Activated CD8-positive, alpha-beta T cell treated with anti-CD3 and anti-CD28 coated beads for 36 hours (primary cell): ENCODE measurements at regions not wholly inside any gene's neighbourhood (a gene's known extent, or its start where the extent isn't known, plus 50 kb on each side); places are given as distances from the start of the nearest gene placed in this dataset.

ENCODE experiments used
- ATAC-seq: fragments of 200-7000 bp; cut with Tn5 transposase; one replicate; pipeline ENCODE4 v1.10.0; 2021; ENCODE audit warnings: mild to moderate bottlenecking, moderate library complexity
- CTCF ChIA-PET: fragments of 350-600 bp; sonication (Branson Sonifier 250); formaldehyde crosslinking; loops from one replicate; lab custom pipeline; 2021; ENCODE audit warnings: antibody characterized with exemption; lab: Charles Lee
- POLR2A ChIA-PET: fragments of 350-600 bp; sonication (Branson Sonifier 250); formaldehyde crosslinking; loops from one replicate; lab custom pipeline; 2021; ENCODE audit warnings: antibody characterized with exemption; lab: Charles Lee
- DNase-seq: peaks from one replicate; pipeline ENCODE4 v3.0.0-alpha.2; 2020
- H3K27ac Mint-ChIP-seq: one replicate; pipeline ENCODE4 v1.8.0; 2021; ENCODE audit warnings: mild to moderate bottlenecking, mixed read lengths
- H3K27me3 Mint-ChIP-seq: one replicate; pipeline ENCODE4 v1.8.0; 2021; ENCODE audit warnings: mixed read lengths
- H3K36me3 Mint-ChIP-seq: one replicate; pipeline ENCODE4 v1.8.0; 2021; ENCODE audit warnings: low read depth, mixed read lengths
- H3K4me1 Mint-ChIP-seq: one replicate; pipeline ENCODE4 v1.8.0; 2021; ENCODE audit warnings: low read depth, mixed read lengths
- H3K4me3 Mint-ChIP-seq: one replicate; pipeline ENCODE4 v1.8.0; 2021; ENCODE audit warnings: mild to moderate bottlenecking, moderate library complexity, mixed read lengths
- H3K9me3 Mint-ChIP-seq: one replicate; pipeline ENCODE4 v1.8.0; 2021; ENCODE audit warnings: mixed read lengths
- CTCF ChIP-seq: fragments of 200-600 bp; IDR thresholded peaks from one replicate; pipeline ENCODE4 v1.8.0; 2022; ENCODE audit warnings: antibody characterized with exemption, mild to moderate bottlenecking
- intact Hi-C: fragments of 100-400 bp; cut with micrococcal nuclease; formaldehyde crosslinking; loops from one replicate; pipeline ENCODE4 v1.10.0; 2022

- DNase-seq (no peak), ATAC-seq (no peak)
- H3K9me3 Mint-ChIP-seq: no peaks in the 10 kb centered on the region
- POLR2A ChIA-PET: no interaction called here
- intact Hi-C loops: no loop called here
- peaks cover 16% of the 10 kb centered on the region for H3K4me1 Mint-ChIP-seq
- TF ChIP-seq CTCF: no peak
- H3K27ac Mint-ChIP-seq: no peak overlapping the region
- H3K36me3 Mint-ChIP-seq: peaks cover 1% of the 10 kb centered on the region
- no peak overlapping the region for H3K4me3 Mint-ChIP-seq
- no peaks in the 10 kb centered on the region for H3K27me3 Mint-ChIP-seq
- CTCF ChIA-PET: no interaction called here
These were observed 102.6 kb upstream of the TNFAIP3 start for GRCh38 chr6:137764464-137764863.

- TF ChIP-seq CTCF: no peak
- intact Hi-C loops: no loop called here
- Mint-ChIP-seq H3K36me3 (peaks cover 1% of the 10 kb centered on the region), H3K9me3 (no peaks in the 10 kb centered on the region), H3K4me1 (peaks cover 16% of the 10 kb centered on the region), H3K4me3 (no peak overlapping the region), H3K27ac (no peak overlapping the region), H3K27me3 (no peaks in the 10 kb centered on the region)
- no peak for ATAC-seq
- no peak for DNase-seq
- ChIA-PET CTCF (no interaction called here), POLR2A (interaction anchor here (1.1 kb wide), 1 partner anchor 16 kb away, joined by 3 read pairs; no protein-coding TSS in a partner anchor)
These were observed 102.0 kb upstream of the TNFAIP3 start for GRCh38 chr6:137765059-137765458.

GRCh38 chr6:137766596-137767370 is 100.3 kb upstream of the TNFAIP3 start:
- ATAC-seq (no peak), DNase-seq (no peak)
- Mint-ChIP-seq H3K4me3 (no peak overlapping the region), H3K4me1 (peaks cover 16% of the 10 kb centered on the region), H3K9me3 (no peaks in the 10 kb centered on the region), H3K27ac (no peak overlapping the region), H3K36me3 (peaks cover 1% of the 10 kb centered on the region), H3K27me3 (no peaks in the 10 kb centered on the region)
- intact Hi-C loops: no loop called here
- POLR2A ChIA-PET: no interaction called here
- CTCF ChIA-PET: no interaction called here
- no peak for TF ChIP-seq CTCF

GRCh38 chr6:137767465-137767864 is 99.6 kb upstream of the TNFAIP3 start:
- H3K27me3 Mint-ChIP-seq: no peaks in the 10 kb centered on the region
- no peaks in the 10 kb centered on the region for H3K9me3 Mint-ChIP-seq
- ATAC-seq (no peak), DNase-seq (no peak)
- no peak overlapping the region for H3K27ac Mint-ChIP-seq
- intact Hi-C loops: no loop called here
- ChIA-PET POLR2A (interaction anchor here (0.9 kb wide), 1 partner anchor 22 kb away, joined by 3 read pairs; no protein-coding TSS in a partner anchor), CTCF (no interaction called here)
- peaks cover 16% of the 10 kb centered on the region for H3K4me1 Mint-ChIP-seq
- H3K4me3 Mint-ChIP-seq: no peak overlapping the region
- peaks cover 1% of the 10 kb centered on the region for H3K36me3 Mint-ChIP-seq
- no peak for TF ChIP-seq CTCF

GRCh38 chr6:137767911-137768690 is 99.0 kb upstream of the TNFAIP3 start:
- Mint-ChIP-seq H3K4me3 (peak overlapping the region; percentile 22), H3K9me3 (no peaks in the 10 kb centered on the region), H3K27ac (peak overlapping the region; percentile 85), H3K36me3 (peaks cover 1% of the 10 kb centered on the region), H3K4me1 (peaks cover 16% of the 10 kb centered on the region), H3K27me3 (no peaks in the 10 kb centered on the region)
- ATAC-seq: peak; percentile 64
- POLR2A ChIA-PET: interaction anchor here (0.9 to 1.1 kb wide), 2 partner anchors 10 to 21 kb away, joined by 3 to 4 read pairs; no protein-coding TSS in a partner anchor
- TF ChIP-seq CTCF: no peak
- DNase-seq: no peak
- intact Hi-C loops: no loop called here
- CTCF ChIA-PET: no interaction called here
